Esophagus muscularis mucosa (tissue), 3 donors: ENCODE measurements at regions not wholly inside any gene's neighbourhood (a gene's known extent, or its start where the extent isn't known, plus 50 kb on each side); places are given as distances from the start of the nearest gene placed in this dataset.

Experiments
- CTCF ChIP-seq, 3 experiments: fragments of 200-600 bp in 2 of 3; fragments of 450-650 bp in 1 of 3; sonication (generic) in 2 of 3; IDR thresholded peaks; one replicate each; pipeline ENCODE4 v1.5.1; 2017 to 2019; ENCODE audit warnings: antibody characterized with exemption in 3 of 3, mild to moderate bottlenecking in 2 of 3, moderate library complexity in 1 of 3
- POLR2A ChIP-seq: fragments of 450-650 bp; IDR thresholded peaks from one replicate; pipeline ENCODE4 v1.6.1; 2017; ENCODE audit warnings: antibody characterized with exemption, moderate library complexity, mild to moderate bottlenecking, low read depth
- POLR2AphosphoS5 ChIP-seq, 2 donors: sonication (generic); formaldehyde crosslinking; IDR thresholded peaks; one replicate each; pipeline ENCODE4 v1.6.1; 2017; ENCODE audit warnings: antibody characterized with exemption in 2 of 2

- no peak for TF ChIP-seq CTCF (IDR thresholded peaks at IDR 0.05)
- no peak for TF ChIP-seq POLR2AphosphoS5 (IDR thresholded peaks at IDR 0.05)
- TF ChIP-seq POLR2A, result no peak
Observed at GRCh38 chr17:11182430-11182829, 58.6 kb upstream of the SHISA6 start.
